IMR-90 (cell line): ENCODE measurements at regions not wholly inside any gene's neighbourhood (a gene's known extent, or its start where the extent isn't known, plus 50 kb on each side); places are given as distances from the start of the nearest gene placed in this dataset.

Experiments
- ATAC-seq: fragments of 200-7000 bp; cut with Tn5 transposase; 2 replicates; pipeline ENCODE4 v1.9.1; 2020; ENCODE audit warnings: low read depth, mild to moderate bottlenecking, moderate library complexity
- BruUV-seq: library from RNA; stranded (reverse); fragments of 400-500 nt; replicated peaks from 2 replicates; lab custom pipeline; 2021; lab: Mats Ljungman, UMichigan
- CTCF ChIA-PET: fragments of 300-600 bp; formaldehyde crosslinking; extraction: SDS; loops from one replicate; lab custom pipeline; 2021; ENCODE audit warnings: antibody characterized with exemption; lab: Yijun Ruan, JAX
- POLR2A ChIA-PET: fragments of 300-600 bp; sonication (Branson Sonifier 250); formaldehyde crosslinking; loops from one replicate; lab custom pipeline; 2022; ENCODE audit warnings: antibody characterized with exemption; ENCODE audit not compliant: unreplicated experiment; lab: Charles Lee
- DNase-seq: peaks from one replicate; pipeline ENCODE4 v3.0.0; 2013
- H2AFZ ChIP-seq: replicated peaks from 2 replicates; pipeline ENCODE3; 2013; ENCODE audit warnings: low read length, mild to moderate bottlenecking; ENCODE audit not compliant: poor library complexity
- H2AK5ac ChIP-seq: 2 replicates; pipeline ENCODE4 v1.6.1; 2013; ENCODE audit warnings: low read depth, low read length, inconsistent platforms
- H2AK9ac ChIP-seq: replicated peaks from 2 replicates; pipeline ENCODE3; 2013; ENCODE audit warnings: mild to moderate bottlenecking, low read depth, low read length, moderate library complexity; ENCODE audit not compliant: poor library complexity
- H2BK120ac ChIP-seq: 2 replicates; pipeline ENCODE4 v1.6.1; 2013; ENCODE audit warnings: low read depth, low read length, inconsistent platforms
- H2BK15ac ChIP-seq: 3 replicates; pipeline ENCODE4 v1.6.1; 2013; ENCODE audit warnings: low read depth, low read length, inconsistent platforms
- H2BK20ac ChIP-seq: 2 replicates; pipeline ENCODE4 v1.6.1; 2013; ENCODE audit warnings: low read depth, mild to moderate bottlenecking, inconsistent platforms, low read length, moderate library complexity
- H2BK5ac ChIP-seq: 2 replicates; pipeline ENCODE4 v1.6.1; 2013; ENCODE audit warnings: mild to moderate bottlenecking, low read depth, low read length, inconsistent platforms; ENCODE audit not compliant: poor library complexity, severe bottlenecking
- H3K14ac ChIP-seq: replicated peaks from 2 replicates; pipeline ENCODE4 v1.6.1; 2013; ENCODE audit warnings: low read depth, low read length, inconsistent platforms
- H3K18ac ChIP-seq: 2 replicates; pipeline ENCODE4 v1.6.1; 2013; ENCODE audit warnings: low read depth, low read length, control low read depth
- H3K23ac ChIP-seq: 2 replicates; pipeline ENCODE4 v1.6.1; 2013; ENCODE audit warnings: low read depth, low read length, inconsistent platforms
- H3K27ac ChIP-seq: 2 replicates; pipeline ENCODE4 v1.5.1; 2013; ENCODE audit warnings: mild to moderate bottlenecking, control low read depth, low read length; ENCODE audit not compliant: insufficient read depth
- H3K27me3 ChIP-seq: 2 replicates; pipeline ENCODE4 v1.6.1; 2013; ENCODE audit warnings: low read length; ENCODE audit not compliant: control insufficient read depth, insufficient read depth
- H3K36me3 ChIP-seq: 2 replicates; pipeline ENCODE4 v1.6.1; 2013; ENCODE audit warnings: low read length, mixed read lengths; ENCODE audit not compliant: control insufficient read depth, insufficient read depth
- H3K4ac ChIP-seq: 2 replicates; pipeline ENCODE4 v1.6.1; 2013; ENCODE audit warnings: low read depth, low read length, inconsistent platforms
- H3K4me1 ChIP-seq: 2 replicates; pipeline ENCODE4 v1.6.1; 2013; ENCODE audit warnings: low read length, mixed read lengths; ENCODE audit not compliant: control insufficient read depth, insufficient read depth
- H3K4me2 ChIP-seq: 2 replicates; pipeline ENCODE4 v1.6.1; 2013; ENCODE audit warnings: low read depth, mild to moderate bottlenecking, control low read depth, low read length, moderate library complexity
- H3K4me3 ChIP-seq: 2 replicates; pipeline ENCODE4 v1.5.1; 2013; ENCODE audit warnings: low read depth, mild to moderate bottlenecking, control low read depth, low read length, moderate library complexity; ENCODE audit not compliant: insufficient read depth
- H3K56ac ChIP-seq: 2 replicates; pipeline ENCODE4 v1.6.1; 2013; ENCODE audit warnings: low read length, inconsistent platforms; ENCODE audit not compliant: insufficient read depth; ENCODE audit errors: extremely low read depth
- H3K79me1 ChIP-seq, 2 experiments: 2 replicates each; pipeline ENCODE4 v1.6.1; 2013; ENCODE audit warnings: low read length in 2 of 2, inconsistent platforms in 1 of 2, low read depth in 1 of 2
- H3K9ac ChIP-seq: 2 replicates; pipeline ENCODE4 v1.6.1; 2013; ENCODE audit warnings: low read depth, low read length, control low read depth
- H3K9me1 ChIP-seq: 2 replicates; pipeline ENCODE4 v1.6.1; 2013; ENCODE audit warnings: low read length, inconsistent platforms; ENCODE audit not compliant: insufficient read depth
- H3K9me3 ChIP-seq: 2 replicates; pipeline ENCODE4 v1.6.1; 2013; ENCODE audit warnings: low read length; ENCODE audit not compliant: control insufficient read depth, insufficient read depth
- H4K20me1 ChIP-seq: 2 replicates; pipeline ENCODE4 v1.6.1; 2013; ENCODE audit warnings: low read length, inconsistent platforms; ENCODE audit not compliant: insufficient read depth
- H4K5ac ChIP-seq: 2 replicates; pipeline ENCODE4 v1.6.1; 2013; ENCODE audit warnings: mild to moderate bottlenecking, low read depth, low read length, control low read depth
- H4K8ac ChIP-seq, 2 experiments: 2 replicates each; pipeline ENCODE4 v1.6.1; 2013; ENCODE audit warnings: low read depth in 2 of 2, low read length in 2 of 2, control low read depth in 1 of 2, inconsistent platforms in 1 of 2
- H4K91ac ChIP-seq: 2 replicates; pipeline ENCODE4 v1.6.1; 2013; ENCODE audit warnings: low read depth, low read length, inconsistent platforms; ENCODE audit not compliant: insufficient read depth
- MAZ ChIP-seq: IDR thresholded peaks from 2 replicates; pipeline ENCODE4 v1.6.1; 2012; ENCODE audit warnings: low read depth, mild to moderate bottlenecking, low read length, improper control_type of control experiment, moderate library complexity, borderline replicate concordance
- NFE2L2 ChIP-seq: fragments of 150-350 bp; IDR thresholded peaks from 2 replicates; pipeline ENCODE4 v1.6.1; 2016; ENCODE audit warnings: low read depth, mild to moderate bottlenecking, low read length
- SMC3 ChIP-seq: fragments of 150-350 bp; IDR thresholded peaks from 2 replicates; pipeline ENCODE4 v1.6.1; 2016; ENCODE audit warnings: low read depth, mild to moderate bottlenecking, antibody characterized with exemption, low read length, moderate library complexity
- WGBS, 2 experiments: methylation state at CpG; one replicate each; pipeline versions ENCODE4 v1.1.5 to v1.1.7; 2013; ENCODE audit warnings: missing lambda C conversion rate in 2 of 2; ENCODE audit not compliant: insufficient read length in 1 of 2; ENCODE audit errors: extremely low coverage in 2 of 2; 5-methylcytosine and 5-hydroxymethylcytosine counted together
- dilution Hi-C: fragments of 300-500 bp; cut with HindIII; formaldehyde crosslinking; loops from one replicate; pipeline ENCODE4 v1.14.3; 2018; ENCODE audit warnings: low sequenced_read_pairs; ENCODE audit not compliant: unreplicated experiment
- in situ Hi-C: fragments of 300-500 bp; cut with MboI; formaldehyde crosslinking; loops from 3 replicates; pipeline ENCODE4 v1.14.3; 2019; ENCODE audit warnings: low sequenced_read_pairs, inconsistent platforms, mixed read lengths
- intact Hi-C: fragments of 100-400 bp; cut with micrococcal nuclease; formaldehyde crosslinking; loops from 2 replicates; pipeline ENCODE4 v1.10.0; 2022

DNA sequence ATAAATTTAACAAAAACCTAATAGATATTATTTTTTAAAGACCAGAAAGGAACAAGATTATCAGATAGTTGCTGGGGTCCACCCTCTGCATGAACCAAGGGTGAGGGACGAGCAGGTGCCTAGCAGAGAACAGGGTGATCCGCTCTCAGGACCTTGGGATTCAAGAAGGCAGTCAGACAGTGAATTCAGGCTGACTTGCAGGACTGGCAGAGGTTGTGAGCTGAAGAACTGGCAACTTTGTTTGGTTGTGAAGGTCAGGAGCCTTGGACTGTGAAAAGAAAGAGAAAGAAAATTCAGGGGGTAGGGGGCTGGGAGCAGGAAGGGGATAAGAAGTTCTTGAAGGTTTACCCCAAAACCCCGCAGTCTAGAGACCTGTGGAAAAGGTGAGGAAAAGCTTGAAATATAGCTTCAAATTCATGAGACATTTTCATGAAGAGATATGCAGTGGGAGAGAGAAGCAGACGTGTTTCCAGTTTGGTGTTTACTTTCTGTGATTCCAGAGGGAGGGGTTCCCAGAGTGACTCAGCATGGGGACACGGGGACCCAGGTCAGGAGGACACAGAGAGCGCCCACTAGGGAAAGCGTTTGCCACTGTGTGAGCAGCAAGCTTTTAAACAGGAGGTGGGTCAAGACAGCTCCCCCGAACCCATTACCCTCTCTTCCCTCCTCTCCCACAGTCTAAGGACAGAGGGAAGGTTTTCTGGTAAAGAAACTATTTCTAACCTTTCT lies 217.2 kb upstream of the UMPS start:
- peak overlapping the region; percentile 91 for H3K14ac ChIP-seq
- no peaks in the 10 kb centered on the region for H3K9me3 ChIP-seq
- no peak overlapping the region for H3K27ac ChIP-seq
- no peaks in the 10 kb centered on the region for H3K79me1 ChIP-seq
- H3K56ac ChIP-seq = no peak overlapping the region
- ATAC-seq = peak; percentile 42
- 88% methylated on average over 3 of the region's 8 CpGs; no CpG with 5 or more reads in 1 of the 2 experiments for WGBS, 2 experiments
- no peak overlapping the region for H4K5ac ChIP-seq
- POLR2A ChIA-PET = interaction anchor here (0.6 kb wide), 1 partner anchor 17 kb away, joined by 3 read pairs; no protein-coding TSS in a partner anchor
- no peak overlapping the region for H3K4me3 ChIP-seq
- H2BK120ac ChIP-seq = peak overlapping the region; percentile 75; the same call in 1 of the 2 replicates
- dilution Hi-C loops = no loop called here
- CTCF ChIA-PET = interaction anchor here (0.8 kb wide), 1 partner anchor 34 kb away, joined by 3 read pairs; no protein-coding TSS in a partner anchor
- peak overlapping the region; percentile 86 for H3K4ac ChIP-seq
- H3K27me3 ChIP-seq = no peaks in the 10 kb centered on the region
- peaks cover 5% of the 10 kb centered on the region for H3K4me1 ChIP-seq
- no peaks in the 10 kb centered on the region for H3K36me3 ChIP-seq
- BruUV-seq = no TSS peak
- no peak overlapping the region for H3K4me2 ChIP-seq
- H2AK9ac ChIP-seq = no peak overlapping the region
- no peaks in the 10 kb centered on the region for H3K9me1 ChIP-seq
- peak; percentile 4 for DNase-seq
- intact Hi-C loops = no loop called here
- H3K23ac ChIP-seq = no peak overlapping the region
- no peaks in the 10 kb centered on the region for H4K20me1 ChIP-seq
- no peak overlapping the region for H3K9ac ChIP-seq
- H2BK20ac ChIP-seq = peak overlapping the region; percentile 68
- in situ Hi-C loops = no loop called here
- H3K18ac ChIP-seq = no peak overlapping the region
- peak; percentile 86; the same call in 1 of the 2 replicates for TF ChIP-seq MAZ
- TF ChIP-seq SMC3 = no peak
- peak; percentile 41; the same call in 1 of the 2 replicates for TF ChIP-seq NFE2L2
- no peak overlapping the region; the same call in 1 of the 2 replicates for H4K91ac ChIP-seq
- H2AFZ ChIP-seq = peak overlapping the region; percentile 55
- H4K8ac ChIP-seq = no peak overlapping the region
- H2BK5ac ChIP-seq = no peak overlapping the region
- H2BK15ac ChIP-seq = peak overlapping the region; percentile 81; the same call in 1 of the 3 replicates
- no peak overlapping the region for H2AK5ac ChIP-seq
